ENCODE measurements at regions not wholly inside any gene's neighbourhood (a gene's known extent, or its start where the extent isn't known, plus 50 kb on each side); places are given as distances from the start of the nearest gene placed in this dataset.
"Not testable (repeated sequence)": the region's sequence is repeated elsewhere in the genome, so short reads cannot be mapped to it uniquely, and the experiment has no call there.

GRCh38 chr6:11847068-11847467 is 68.5 kb upstream of the ADTRP start:
- not testable (repeated sequence) for DNase-seq

GRCh38 chr6:11845664-11846577 is 67.3 kb upstream of the ADTRP start:
- DNase-seq, result no peak

GRCh38 chr6:11842795-11843194 is 64.2 kb upstream of the ADTRP start:
- not testable (repeated sequence) for DNase-seq

- no peak for DNase-seq
Observed at GRCh38 chr6:11835065-11835464, 56.5 kb upstream of the ADTRP start.

- DNase-seq, result no peak
Observed at GRCh38 chr6:11833626-11834592, 55.3 kb upstream of the ADTRP start.

GRCh38 chr6:11831653-11832052 is 53.0 kb upstream of the ADTRP start:
- DNase-seq, result no peak

- no peak for DNase-seq
Observed at GRCh38 chr6:11830520-11830919, 51.9 kb upstream of the ADTRP start.

- no peak for DNase-seq
Observed at GRCh38 chr6:11830105-11830504, 51.5 kb upstream of the ADTRP start.

- DNase-seq, result peak; percentile 47
Observed at GRCh38 chr6:11828262-11828870, 49.8 kb upstream of the ADTRP start.
